Dendritic cell treated with granulocyte-macrophage colony-stimulating factor and Interleukin-4, amounts not matched to agents 40 ng/mL and 50 ng/mL, for 4 days (primary cell): ENCODE measurements at regions not wholly inside any gene's neighbourhood (a gene's known extent, or its start where the extent isn't known, plus 50 kb on each side); places are given as distances from the start of the nearest gene placed in this dataset.
"Not testable (repeated sequence)": the region's sequence is repeated elsewhere in the genome, so short reads cannot be mapped to it uniquely, and the experiment has no call there.

Experiments used
- H3K27ac Mint-ChIP-seq: one replicate; pipeline ENCODE4 v1.8.0; 2022; ENCODE audit warnings: mild to moderate bottlenecking, mixed read lengths
- H3K27me3 Mint-ChIP-seq: one replicate; pipeline ENCODE4 v1.8.0; 2022; ENCODE audit warnings: mild to moderate bottlenecking, mixed read lengths
- H3K36me3 Mint-ChIP-seq: one replicate; pipeline ENCODE4 v1.8.0; 2022; ENCODE audit warnings: low read depth, mixed read lengths
- H3K4me1 Mint-ChIP-seq: one replicate; pipeline ENCODE4 v1.8.0; 2022; ENCODE audit warnings: low read depth, mixed read lengths
- H3K4me3 Mint-ChIP-seq: one replicate; pipeline ENCODE4 v1.8.0; 2022; ENCODE audit warnings: mild to moderate bottlenecking, moderate library complexity, mixed read lengths
- H3K9me3 Mint-ChIP-seq: one replicate; pipeline ENCODE4 v1.8.0; 2022; ENCODE audit warnings: mixed read lengths
- intact Hi-C: fragments of 100-400 bp; cut with micrococcal nuclease; formaldehyde crosslinking; loops from one replicate; pipeline ENCODE4 v1.15.0; 2022

DNA sequence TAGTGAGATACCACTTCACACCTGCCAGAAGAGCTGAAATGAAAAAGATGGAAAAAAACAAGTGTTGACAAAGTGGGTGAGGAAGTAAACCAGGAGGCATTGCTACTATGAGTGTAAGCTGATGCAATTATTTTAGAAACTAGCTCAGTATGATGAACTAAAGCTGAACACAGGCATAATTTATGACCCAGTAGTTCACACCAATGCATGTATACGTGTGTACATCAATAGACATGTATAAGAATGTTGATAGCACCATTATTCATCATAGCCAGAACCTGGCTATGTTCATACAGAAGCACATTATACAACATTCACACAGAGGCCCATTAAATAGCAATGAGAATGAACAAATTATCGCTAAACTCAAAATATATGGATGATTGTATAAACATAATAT is 83.1 kb upstream of the SPOPL start:
- H3K4me1 Mint-ChIP-seq, result no peaks in the 10 kb centered on the region
- H3K9me3 Mint-ChIP-seq, result peaks cover 28% of the 10 kb centered on the region

DNA sequence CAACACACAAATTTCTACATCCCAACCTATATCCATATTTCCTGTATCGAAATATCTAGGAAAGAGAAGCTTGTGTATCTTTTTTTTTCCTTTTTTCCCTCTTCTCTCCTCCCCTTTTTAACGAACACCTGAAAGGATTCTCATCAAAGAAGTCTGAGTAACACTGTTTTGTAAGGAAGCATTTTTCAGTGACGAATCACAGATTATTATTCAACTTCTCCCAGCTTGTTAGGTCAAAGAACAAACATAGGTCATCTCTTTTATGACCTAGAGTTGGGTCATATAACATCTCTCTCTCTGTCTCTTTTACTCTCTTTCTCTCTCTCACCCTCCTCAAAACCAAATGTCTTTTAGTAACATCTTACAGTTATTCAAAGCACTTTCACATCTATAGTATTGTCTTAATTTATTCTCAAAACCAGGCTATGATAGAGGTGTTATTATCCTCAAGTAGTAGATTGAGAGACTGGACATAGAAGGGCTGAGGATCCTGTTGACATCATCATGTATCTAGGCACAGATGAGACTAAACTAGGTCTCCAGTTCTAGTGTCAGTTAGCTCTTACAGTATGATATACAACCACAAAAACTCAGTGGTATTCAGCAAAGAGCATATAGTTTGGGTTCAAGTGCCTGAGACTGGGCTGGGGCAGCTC is 80.1 kb upstream of the SPOPL start:
- Mint-ChIP-seq H3K27ac (no peak overlapping the region), H3K9me3 (peaks cover 20% of the 10 kb centered on the region), H3K27me3 (no peaks in the 10 kb centered on the region), H3K4me3 (no peak overlapping the region), H3K36me3 (no peaks in the 10 kb centered on the region), H3K4me1 (no peaks in the 10 kb centered on the region)
- intact Hi-C loops, result no loop called here

More for the DNA sequence above, 83.1 kb upstream of the SPOPL start:
- Mint-ChIP-seq H3K36me3 (no peaks in the 10 kb centered on the region), H3K27ac (no peak overlapping the region), H3K27me3 (no peaks in the 10 kb centered on the region), H3K4me3 (no peak overlapping the region)
- intact Hi-C loops, result no loop called here

DNA sequence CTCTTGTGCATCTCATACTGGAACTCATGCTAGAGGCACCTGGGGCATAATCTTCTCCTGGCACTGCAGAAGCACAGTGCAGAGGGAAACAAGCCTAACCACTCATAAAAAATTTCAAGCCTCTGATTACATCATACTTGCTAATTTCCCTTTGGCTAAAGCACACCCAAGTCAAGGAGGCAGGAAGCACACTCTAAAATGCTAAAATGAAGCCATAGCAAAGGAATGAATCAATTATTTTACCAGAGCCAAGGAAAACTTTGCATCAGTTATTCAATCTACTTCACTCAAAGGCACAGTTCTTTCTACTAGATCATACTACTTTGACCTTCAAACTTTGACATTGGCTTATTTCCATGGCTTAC is 79.6 kb upstream of the SPOPL start:
- no peaks in the 10 kb centered on the region for H3K27me3 Mint-ChIP-seq
- no peak overlapping the region for H3K27ac Mint-ChIP-seq
- H3K4me1 Mint-ChIP-seq, result no peaks in the 10 kb centered on the region
- no peak overlapping the region for H3K4me3 Mint-ChIP-seq
- no peaks in the 10 kb centered on the region for H3K36me3 Mint-ChIP-seq
- H3K9me3 Mint-ChIP-seq, result peaks cover 20% of the 10 kb centered on the region
- intact Hi-C loops, result no loop called here

DNA sequence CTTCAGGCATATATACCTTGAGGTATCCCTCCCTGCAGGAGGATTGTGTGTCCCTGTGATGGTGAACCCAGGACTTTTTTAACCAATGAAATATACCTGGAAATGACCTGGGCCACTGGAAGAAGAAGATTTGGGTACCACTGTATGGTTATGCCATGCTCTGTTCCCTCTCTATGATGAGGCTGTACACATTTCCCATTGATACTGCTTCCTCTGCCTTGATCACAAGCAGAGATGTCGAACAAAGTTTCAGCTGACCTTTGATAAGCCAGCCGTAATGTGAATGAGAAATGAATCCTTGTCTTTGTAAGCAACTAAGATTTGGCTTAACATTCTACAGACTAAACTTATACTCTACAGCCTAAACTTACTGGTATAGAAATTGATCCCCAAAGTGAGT is 78.4 kb upstream of the SPOPL start:
- H3K36me3 Mint-ChIP-seq, result no peaks in the 10 kb centered on the region
- no peaks in the 10 kb centered on the region for H3K27me3 Mint-ChIP-seq
- H3K27ac Mint-ChIP-seq, result no peak overlapping the region
- intact Hi-C loops, result no loop called here
- H3K9me3 Mint-ChIP-seq, result peaks cover 22% of the 10 kb centered on the region
- no peak overlapping the region for H3K4me3 Mint-ChIP-seq
- no peaks in the 10 kb centered on the region for H3K4me1 Mint-ChIP-seq

DNA sequence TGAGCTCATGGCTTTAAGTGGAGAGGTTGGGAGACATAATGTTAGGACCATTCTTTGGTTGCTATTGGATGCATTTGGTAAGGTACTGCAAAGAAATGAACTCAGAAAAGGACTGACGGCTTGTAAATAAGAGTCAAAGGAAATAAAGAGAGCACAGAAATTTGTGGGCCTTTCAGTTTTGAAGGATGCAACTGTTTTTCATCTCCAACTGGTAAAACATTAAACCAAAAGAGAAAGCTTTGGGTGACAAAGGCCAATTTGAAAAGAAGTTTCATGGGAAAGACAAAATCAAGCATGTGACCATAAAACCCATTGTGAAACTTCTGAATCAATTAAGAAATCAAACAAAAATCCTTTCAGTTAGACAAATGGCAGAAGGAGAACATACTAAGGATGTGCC is 77.8 kb upstream of the SPOPL start:
- no peak overlapping the region for H3K27ac Mint-ChIP-seq
- no peaks in the 10 kb centered on the region for H3K36me3 Mint-ChIP-seq
- H3K27me3 Mint-ChIP-seq, result no peaks in the 10 kb centered on the region
- H3K4me1 Mint-ChIP-seq, result no peaks in the 10 kb centered on the region
- no peak overlapping the region for H3K4me3 Mint-ChIP-seq
- peaks cover 22% of the 10 kb centered on the region for H3K9me3 Mint-ChIP-seq
- intact Hi-C loops, result no loop called here

DNA sequence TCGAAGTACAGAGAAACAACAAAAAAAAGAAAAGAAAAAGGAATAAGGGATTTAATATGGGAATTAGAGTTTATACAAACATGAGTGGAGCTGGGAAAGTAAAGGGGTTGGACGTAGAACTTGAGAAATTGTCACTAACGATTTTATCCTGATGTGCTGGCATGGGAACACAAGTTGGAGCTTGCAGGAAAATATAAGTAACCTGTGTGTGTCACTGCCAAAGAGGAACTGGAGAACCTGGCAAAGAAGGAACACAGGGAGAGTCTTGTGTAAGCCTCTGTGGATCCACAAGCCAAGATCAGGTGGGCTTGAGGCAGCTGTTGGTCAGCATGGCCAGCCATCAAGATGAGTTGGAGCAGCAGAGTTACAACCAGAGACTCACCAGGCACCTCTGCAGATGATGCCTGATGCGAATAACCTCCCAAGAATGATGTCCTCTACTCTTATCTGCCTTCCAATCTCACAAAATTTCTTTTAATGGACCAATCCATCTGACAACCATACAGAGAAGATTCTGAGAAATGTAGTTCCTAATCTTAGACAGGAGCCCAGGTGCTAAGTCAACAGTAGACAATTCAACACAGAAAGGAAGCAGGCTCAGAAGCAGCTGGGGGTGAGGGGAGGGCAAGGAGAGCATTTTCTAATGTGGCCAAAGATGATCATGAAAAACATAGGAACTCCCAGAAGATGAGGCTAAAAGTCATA is 77.0 kb upstream of the SPOPL start:
- no peak overlapping the region for H3K27ac Mint-ChIP-seq
- H3K4me3 Mint-ChIP-seq, result no peak overlapping the region
- H3K36me3 Mint-ChIP-seq, result no peaks in the 10 kb centered on the region
- intact Hi-C loops, result no loop called here
- no peaks in the 10 kb centered on the region for H3K4me1 Mint-ChIP-seq
- H3K27me3 Mint-ChIP-seq, result no peaks in the 10 kb centered on the region
- peaks cover 22% of the 10 kb centered on the region for H3K9me3 Mint-ChIP-seq

DNA sequence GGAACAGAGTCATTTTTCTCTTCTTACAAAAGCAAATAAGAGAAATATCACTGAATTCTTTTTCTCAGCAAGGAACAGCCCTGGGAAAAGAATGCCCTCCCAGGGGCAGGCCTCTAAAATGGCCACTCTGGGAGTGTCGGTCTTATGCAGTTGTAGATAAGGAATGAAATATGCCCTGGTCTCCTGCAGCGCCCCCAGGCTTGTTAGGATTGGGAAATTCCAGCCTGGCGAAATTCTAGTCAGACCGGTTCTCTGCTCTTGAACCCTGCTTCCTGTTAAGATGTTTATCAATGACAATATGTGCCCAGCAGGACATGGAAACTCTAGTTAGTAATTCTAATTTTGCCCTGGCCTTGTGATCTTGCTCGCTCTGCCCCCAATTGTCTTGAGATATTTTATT is 75.5 kb upstream of the SPOPL start:
- intact Hi-C loops, H3K4me3 Mint-ChIP-seq, H3K27ac Mint-ChIP-seq, H3K4me1 Mint-ChIP-seq, H3K27me3 Mint-ChIP-seq, H3K36me3 Mint-ChIP-seq: not testable (repeated sequence)
- H3K9me3 Mint-ChIP-seq, result peaks cover 22% of the 10 kb centered on the region

DNA sequence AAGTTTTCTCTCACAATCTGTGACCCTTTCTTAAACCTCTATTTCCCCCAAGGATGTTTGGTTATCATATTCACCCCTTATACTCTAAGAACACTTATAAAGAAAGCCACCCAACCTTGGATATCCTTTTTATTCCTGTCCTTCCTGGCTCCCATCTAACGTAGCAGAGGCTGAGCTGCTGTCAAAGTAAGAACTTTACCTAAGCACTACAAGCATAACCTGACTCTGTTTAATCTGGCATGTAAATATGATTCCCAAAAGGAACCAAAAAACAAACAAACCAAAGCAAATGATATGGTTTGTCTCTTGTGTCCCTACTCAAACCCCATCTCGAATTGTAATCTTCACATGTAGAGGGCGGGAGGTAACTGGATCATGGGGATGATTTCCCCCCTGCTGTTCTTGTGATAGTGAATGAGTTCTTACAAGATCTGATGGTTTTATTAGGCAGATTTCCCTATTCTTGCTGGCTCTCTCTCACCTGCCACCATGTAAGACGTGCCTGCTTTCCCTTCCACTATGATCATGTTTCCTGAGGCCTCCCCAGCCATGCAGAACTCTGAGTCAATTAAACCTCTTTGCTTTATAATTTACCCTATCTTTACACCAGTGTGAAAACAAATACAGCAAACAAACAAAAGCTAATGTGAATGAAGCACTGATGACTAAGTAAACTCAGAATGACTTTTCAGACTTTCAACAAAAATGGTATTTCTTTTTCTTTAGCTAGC is 72.7 kb upstream of the SPOPL start:
- intact Hi-C loops, result no loop called here
- H3K4me3 Mint-ChIP-seq, result no peak overlapping the region

DNA sequence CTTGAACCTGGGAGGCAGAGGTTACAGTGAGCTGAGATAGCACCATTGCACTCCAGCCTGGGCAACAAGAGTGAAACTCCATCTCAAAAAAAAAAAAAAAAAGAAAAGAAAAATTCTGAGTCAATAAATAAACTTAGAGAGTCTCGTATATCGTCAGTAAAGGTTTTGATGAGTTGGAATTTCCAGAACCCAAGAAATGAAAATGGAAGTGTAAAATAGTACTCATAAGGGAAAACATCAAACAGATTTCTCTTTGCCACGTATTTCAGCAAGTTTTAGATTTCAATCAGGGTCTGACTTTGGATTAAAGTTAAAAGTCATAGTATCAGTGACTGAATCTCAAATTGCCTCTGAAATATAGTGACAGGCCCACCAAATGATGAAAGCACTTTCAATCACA is 71.4 kb upstream of the SPOPL start:
- H3K4me1 Mint-ChIP-seq, result no peaks in the 10 kb centered on the region
- H3K4me3 Mint-ChIP-seq, result no peak overlapping the region
- H3K36me3 Mint-ChIP-seq, result no peaks in the 10 kb centered on the region
- H3K27me3 Mint-ChIP-seq, result no peaks in the 10 kb centered on the region
- intact Hi-C loops, result no loop called here
- H3K9me3 Mint-ChIP-seq, result peaks cover 20% of the 10 kb centered on the region
- H3K27ac Mint-ChIP-seq, result no peak overlapping the region

More for the DNA sequence above, 72.7 kb upstream of the SPOPL start:
- Mint-ChIP-seq H3K27me3 (no peaks in the 10 kb centered on the region), H3K4me1 (no peaks in the 10 kb centered on the region), H3K36me3 (no peaks in the 10 kb centered on the region), H3K27ac (no peak overlapping the region), H3K9me3 (peaks cover 22% of the 10 kb centered on the region)

DNA sequence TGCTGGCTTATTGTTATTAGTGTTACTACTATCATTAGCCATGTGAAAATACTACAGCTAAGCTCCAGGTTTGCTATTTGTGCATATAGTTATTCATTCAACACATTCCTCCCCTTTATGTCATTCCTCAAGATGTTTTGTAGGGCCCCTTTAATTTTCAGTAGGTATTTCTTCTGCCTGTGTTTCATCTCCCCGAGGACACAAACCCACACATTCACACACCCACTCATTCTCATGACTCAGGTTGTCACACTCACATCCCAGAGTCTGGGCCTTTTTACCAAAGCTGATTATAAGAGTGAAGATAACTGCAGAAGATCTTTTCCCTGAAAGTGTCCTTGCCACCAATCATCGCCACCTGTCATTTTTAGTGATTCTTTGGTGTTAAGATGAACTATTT is 68.6 kb upstream of the SPOPL start:
- no peaks in the 10 kb centered on the region for H3K27me3 Mint-ChIP-seq
- H3K4me1 Mint-ChIP-seq, result no peaks in the 10 kb centered on the region
- no peaks in the 10 kb centered on the region for H3K9me3 Mint-ChIP-seq
- intact Hi-C loops, result no loop called here
- no peak overlapping the region for H3K4me3 Mint-ChIP-seq
- H3K27ac Mint-ChIP-seq, result no peak overlapping the region
- no peaks in the 10 kb centered on the region for H3K36me3 Mint-ChIP-seq

DNA sequence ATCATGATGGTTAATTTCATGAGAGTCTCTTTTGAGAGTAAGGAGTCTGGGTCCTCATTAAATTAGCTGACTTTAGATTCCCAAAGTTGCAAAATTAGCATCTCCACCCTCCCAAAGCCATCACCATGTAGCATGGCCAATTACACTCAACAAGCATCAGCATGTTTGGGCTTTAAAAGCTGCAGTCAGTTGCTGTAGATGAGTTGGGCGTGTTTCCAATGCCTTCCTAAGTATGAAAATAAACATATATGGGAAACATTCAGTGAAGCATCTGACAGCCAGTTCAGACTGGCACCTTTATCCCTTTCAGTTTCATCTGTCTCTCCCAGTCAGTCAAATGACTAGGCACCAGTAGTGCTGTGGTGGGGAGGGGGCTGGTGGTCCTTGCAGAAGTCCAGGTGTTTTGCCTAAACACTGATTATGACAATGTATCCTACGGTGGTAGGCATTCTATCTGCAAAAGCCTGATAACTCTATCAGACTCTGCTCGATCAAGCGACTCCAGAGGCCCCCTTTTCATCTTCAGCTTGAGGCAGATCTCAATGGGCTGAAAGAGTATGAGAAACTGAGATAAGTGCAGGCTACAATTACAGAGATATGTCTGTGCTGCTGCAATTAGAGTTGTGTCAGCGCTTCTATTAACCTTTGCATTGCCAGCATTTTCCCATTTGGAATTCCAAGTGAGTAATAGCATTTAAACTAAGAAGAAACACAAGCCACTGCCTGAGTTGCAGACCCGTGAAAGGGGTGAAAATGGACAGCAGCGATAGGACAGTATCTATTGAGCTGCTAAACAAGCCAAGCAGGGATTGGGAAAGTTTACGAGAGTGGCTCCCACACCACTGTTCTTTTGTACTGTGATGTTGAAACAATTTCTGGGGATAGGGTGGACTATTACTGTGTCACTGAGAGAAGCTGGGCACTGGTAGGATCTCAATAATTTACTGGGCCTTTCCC is 67.3 kb upstream of the SPOPL start:
- Mint-ChIP-seq H3K27me3 (no peaks in the 10 kb centered on the region), H3K27ac (no peak overlapping the region), H3K9me3 (no peaks in the 10 kb centered on the region), H3K4me1 (no peaks in the 10 kb centered on the region), H3K36me3 (no peaks in the 10 kb centered on the region), H3K4me3 (no peak overlapping the region)
- intact Hi-C loops, result no loop called here

DNA sequence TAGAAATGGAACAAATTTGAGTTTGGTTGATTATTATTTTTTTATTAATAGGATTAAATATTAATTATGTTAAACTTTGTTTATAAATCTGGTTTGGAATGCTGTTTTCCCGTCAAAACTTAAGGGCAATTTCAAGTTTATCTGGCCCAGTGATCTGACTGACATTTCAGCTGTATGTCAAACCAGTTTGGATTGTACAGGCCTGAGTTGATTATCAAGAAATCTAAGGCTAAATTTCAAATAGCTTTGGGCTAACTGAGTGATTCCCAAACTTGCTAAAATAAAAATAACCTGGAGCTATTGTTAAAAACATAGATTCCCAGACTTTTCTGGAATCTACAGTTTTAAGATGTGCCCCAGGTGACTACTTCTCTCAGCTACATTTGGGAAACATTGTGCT is 65.9 kb upstream of the SPOPL start:
- no peaks in the 10 kb centered on the region for H3K4me1 Mint-ChIP-seq
- H3K27me3 Mint-ChIP-seq, result no peaks in the 10 kb centered on the region
- no peaks in the 10 kb centered on the region for H3K36me3 Mint-ChIP-seq
- no peak overlapping the region for H3K27ac Mint-ChIP-seq
- H3K9me3 Mint-ChIP-seq, result no peaks in the 10 kb centered on the region
- H3K4me3 Mint-ChIP-seq, result no peak overlapping the region
- intact Hi-C loops, result no loop called here

DNA sequence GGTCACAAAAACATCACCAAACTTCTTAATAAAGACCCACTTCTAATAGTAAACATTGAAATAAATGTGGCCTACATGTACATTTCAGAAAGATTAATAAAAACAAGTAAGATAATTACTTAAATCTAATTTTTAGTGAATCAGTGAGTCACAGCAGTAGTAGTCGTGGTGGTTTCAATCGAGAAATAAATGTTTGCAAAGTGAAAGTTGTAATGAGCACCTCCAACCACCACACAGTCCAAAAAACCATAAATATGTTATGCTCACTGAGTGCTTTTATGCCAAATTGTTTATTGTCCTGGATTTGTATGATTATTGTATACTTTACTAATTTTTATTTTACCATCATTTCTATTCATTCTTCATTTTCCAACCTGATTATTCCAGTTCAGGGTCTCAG is 61.8 kb upstream of the SPOPL start:
- Mint-ChIP-seq H3K27ac (no peak overlapping the region), H3K36me3 (no peaks in the 10 kb centered on the region), H3K9me3 (no peaks in the 10 kb centered on the region), H3K4me1 (no peaks in the 10 kb centered on the region), H3K4me3 (no peak overlapping the region), H3K27me3 (no peaks in the 10 kb centered on the region)
- intact Hi-C loops, result no loop called here

DNA sequence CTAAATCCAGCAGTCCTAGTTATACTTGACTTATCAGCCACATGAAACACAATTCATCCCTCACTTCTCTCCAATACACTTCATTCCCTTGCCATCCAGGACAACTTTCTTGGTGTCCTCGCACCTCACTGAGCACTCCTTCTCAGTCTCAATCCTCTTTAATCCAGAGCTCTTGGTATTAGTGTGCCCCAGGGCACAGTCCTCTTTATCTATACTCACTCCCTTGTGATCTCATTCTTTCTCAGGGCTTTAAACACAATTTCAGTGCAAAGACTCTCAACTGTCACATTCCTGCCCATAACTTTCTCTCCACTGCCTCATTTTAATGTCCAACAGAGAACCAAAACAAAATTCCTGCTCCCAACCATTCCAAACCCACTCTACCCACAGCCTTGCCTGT is 60.8 kb upstream of the SPOPL start:
- no peaks in the 10 kb centered on the region for H3K9me3 Mint-ChIP-seq
- H3K27me3 Mint-ChIP-seq, result no peaks in the 10 kb centered on the region
- no peak overlapping the region for H3K4me3 Mint-ChIP-seq
- H3K36me3 Mint-ChIP-seq, result no peaks in the 10 kb centered on the region
- intact Hi-C loops, result no loop called here
- no peak overlapping the region for H3K27ac Mint-ChIP-seq
- no peaks in the 10 kb centered on the region for H3K4me1 Mint-ChIP-seq
